ENCODE measurements at regions not wholly inside any gene's neighbourhood (a gene's known extent, or its start where the extent isn't known, plus 50 kb on each side); places are given as distances from the start of the nearest gene placed in this dataset.

DNA sequence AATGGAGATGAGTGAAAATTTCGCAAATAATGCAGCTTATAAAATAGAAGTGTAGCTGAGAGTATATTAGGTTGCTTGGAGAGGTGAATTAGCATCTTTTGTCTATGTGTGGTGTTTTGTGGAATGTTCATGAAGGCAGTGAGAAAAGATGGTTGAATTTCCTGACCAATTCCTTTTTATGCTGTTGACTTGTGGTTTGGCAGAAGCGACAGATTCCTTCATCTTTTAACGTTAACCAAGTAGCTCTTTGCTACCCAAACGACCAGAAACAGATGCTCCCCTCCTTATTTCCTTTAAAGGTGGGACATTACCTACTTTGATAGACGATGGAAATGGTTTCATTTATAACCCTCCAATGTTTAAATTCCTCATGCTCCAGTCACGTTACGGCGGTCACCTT is 390.5 kb downstream of the QKI start:
- TF ChIP-seq POLR2A (IDR thresholded peaks at IDR 0.05) (no peak), CTCF (IDR thresholded peaks at IDR 0.05 in 4 of 5, conservative IDR thresholded peaks at IDR 0.05 in 1 of 5) (no peak)

Measured in gastrocnemius medialis (tissue), 4 donors.